Small intestine (tissue), 7 donors: ENCODE measurements at regions not wholly inside any gene's neighbourhood (a gene's known extent, or its start where the extent isn't known, plus 50 kb on each side); places are given as distances from the start of the nearest gene placed in this dataset.

Experiments used
- DNase-seq, 2 donors: peaks; one replicate each; pipeline versions ENCODE4 v3.0.0 to v3.0.0-alpha.2; 2013
- FAIRE-seq: peaks from 2 replicates; lab custom pipeline; 2012; peaks lifted over from hg19 to GRCh38; lab: Jason Lieb, UNC
- H3K27ac ChIP-seq, 3 donors: one replicate each; pipeline ENCODE4 v1.5.1; 2013; ENCODE audit warnings: low read length in 2 of 3, mild to moderate bottlenecking in 2 of 3, control low read depth in 1 of 3, inconsistent platforms in 1 of 3, low read depth in 1 of 3, moderate library complexity in 1 of 3
- H3K27me3 ChIP-seq, 3 donors: one replicate each; pipeline ENCODE4 v1.6.1; 2013; ENCODE audit warnings: low read length in 3 of 3, inconsistent platforms in 1 of 3; ENCODE audit not compliant: control insufficient read depth in 3 of 3, insufficient read depth in 3 of 3
- H3K36me3 ChIP-seq, 3 donors: one replicate each; pipeline ENCODE4 v1.6.1; 2013; ENCODE audit warnings: low read length in 3 of 3, inconsistent platforms in 1 of 3, low read depth in 1 of 3, mild to moderate bottlenecking in 1 of 3, moderate library complexity in 1 of 3; ENCODE audit not compliant: control insufficient read depth in 3 of 3, insufficient read depth in 2 of 3
- H3K4me1 ChIP-seq, 3 donors: one replicate each; pipeline ENCODE4 v1.6.1; 2013; ENCODE audit warnings: low read length in 2 of 3, inconsistent platforms in 1 of 3, low read depth in 1 of 3, mild to moderate bottlenecking in 1 of 3, moderate library complexity in 1 of 3; ENCODE audit not compliant: control insufficient read depth in 3 of 3, insufficient read depth in 2 of 3
- H3K4me3 ChIP-seq, 3 donors: one replicate each; pipeline ENCODE4 v1.5.1; 2013; ENCODE audit warnings: low read length in 3 of 3, control low read depth in 1 of 3, inconsistent platforms in 1 of 3, low read depth in 1 of 3, mild to moderate bottlenecking in 1 of 3, moderate library complexity in 1 of 3
- H3K9me3 ChIP-seq, 2 donors: one replicate each; pipeline ENCODE4 v1.6.1; 2013; ENCODE audit warnings: low read depth in 1 of 2, low read length in 1 of 2; ENCODE audit not compliant: control insufficient read depth in 2 of 2, insufficient read depth in 1 of 2
- WGBS, 3 donors: extraction: QIAGEN DNeasy Blood & Tissue Kit; methylation state at CpG; one replicate each; pipeline ENCODE4 v1.1.7; 2013; 5-methylcytosine and 5-hydroxymethylcytosine counted together
- donor health status: healthy with polysubstance abuse.
- donor health status: control.
- donor health status: control.
- donor health status: Bipolar disorder and iron deficiency.
- donor health status: healthy.

DNA sequence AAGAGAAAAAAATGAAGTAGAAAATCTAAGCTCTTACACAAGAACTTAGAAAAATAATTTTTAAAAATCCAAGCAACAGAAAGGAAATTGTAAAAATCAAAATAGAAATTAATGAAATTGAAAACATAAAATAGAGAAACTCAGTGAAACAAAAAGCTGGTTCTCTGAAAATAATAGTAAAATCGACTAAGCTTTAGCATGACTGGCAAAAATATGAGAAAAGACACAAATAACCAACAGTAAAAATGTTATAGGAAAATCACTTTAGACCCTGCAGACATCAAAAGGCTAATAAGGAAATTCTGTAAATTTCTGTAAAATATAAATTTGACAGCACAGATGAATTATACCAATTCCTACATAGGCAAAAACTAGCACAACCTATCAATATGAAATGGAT lies 768.9 kb upstream of the LRRTM1 start:
- WGBS, 3 donors: 37 to 80% (median 51%) methylated on average over 1 of the region's 1 CpG
- H3K27ac ChIP-seq: no peak overlapping the region
- FAIRE-seq: no peak

DNA sequence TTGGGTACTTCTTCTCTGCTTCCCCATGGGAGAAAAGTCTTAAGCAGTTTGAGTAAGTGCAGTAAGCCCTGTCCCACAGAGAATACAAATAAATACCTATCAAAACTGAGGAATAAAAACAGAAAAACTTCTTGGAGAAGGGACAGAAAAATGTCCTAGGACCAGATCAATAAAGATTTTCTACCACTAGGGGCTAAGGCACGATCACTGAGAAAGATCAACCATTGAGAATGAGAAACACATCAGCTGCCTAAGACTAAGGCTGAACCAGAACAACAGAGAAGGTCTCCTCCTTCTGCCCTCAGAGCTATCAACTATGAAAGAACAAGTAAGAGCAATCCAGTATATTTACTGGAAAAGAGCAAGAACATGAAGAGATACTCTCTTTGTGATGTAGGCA lies 763.6 kb upstream of the LRRTM1 start:
- Histone ChIP-seq H3K36me3 (no peaks in the 10 kb centered on the region), H3K4me3 (no peak overlapping the region), H3K4me1 (no peaks in the 10 kb centered on the region), H3K9me3 (peaks cover 0 to 5% of the 10 kb centered on the region in 2 donors), H3K27ac (no peak overlapping the region), H3K27me3 (no peaks in the 10 kb centered on the region)
- 38 to 71% (median 55%) methylated on average over 1 of the region's 1 CpG for WGBS, 3 donors
- FAIRE-seq: no peak
- DNase-seq: no peak

More for the DNA sequence above, 768.9 kb upstream of the LRRTM1 start:
- Histone ChIP-seq H3K36me3 (no peaks in the 10 kb centered on the region), H3K4me3 (no peak overlapping the region), H3K4me1 (no peaks in the 10 kb centered on the region), H3K27me3 (no peaks in the 10 kb centered on the region), H3K9me3 (peaks cover 0 to 2% of the 10 kb centered on the region in 2 donors)
- DNase-seq: no peak

DNA sequence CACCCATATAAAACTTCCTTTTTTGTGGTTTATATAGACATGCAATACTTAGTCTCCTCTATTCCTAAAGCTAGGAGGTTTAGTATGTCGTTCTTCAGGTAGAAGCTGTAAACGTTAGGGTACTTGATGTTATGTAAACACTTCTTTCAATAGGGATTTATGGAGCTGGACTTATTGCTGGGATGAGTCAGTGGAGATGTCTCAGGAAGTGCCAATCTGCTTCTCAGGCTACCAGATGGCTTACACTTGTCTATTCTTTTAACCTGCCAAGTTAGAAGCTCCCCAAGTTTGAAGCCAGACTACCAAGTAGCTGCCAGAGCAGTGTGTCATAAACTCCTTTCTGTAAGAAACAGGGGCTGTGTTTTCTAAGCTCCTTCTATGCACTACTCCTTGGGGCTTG lies 756.5 kb upstream of the LRRTM1 start:
- DNase-seq: no peak
- FAIRE-seq: no peak
- Histone ChIP-seq H3K27me3 (no peaks in the 10 kb centered on the region), H3K4me3 (no peak overlapping the region), H3K27ac (no peak overlapping the region), H3K4me1 (no peaks in the 10 kb centered on the region), H3K36me3 (no peaks in the 10 kb centered on the region), H3K9me3 (peaks cover 0 to under 1% of the 10 kb centered on the region in 2 donors)
- 30 to 42% (median 33%) methylated on average over 2 of the region's 2 CpGs for WGBS, 3 donors

DNA sequence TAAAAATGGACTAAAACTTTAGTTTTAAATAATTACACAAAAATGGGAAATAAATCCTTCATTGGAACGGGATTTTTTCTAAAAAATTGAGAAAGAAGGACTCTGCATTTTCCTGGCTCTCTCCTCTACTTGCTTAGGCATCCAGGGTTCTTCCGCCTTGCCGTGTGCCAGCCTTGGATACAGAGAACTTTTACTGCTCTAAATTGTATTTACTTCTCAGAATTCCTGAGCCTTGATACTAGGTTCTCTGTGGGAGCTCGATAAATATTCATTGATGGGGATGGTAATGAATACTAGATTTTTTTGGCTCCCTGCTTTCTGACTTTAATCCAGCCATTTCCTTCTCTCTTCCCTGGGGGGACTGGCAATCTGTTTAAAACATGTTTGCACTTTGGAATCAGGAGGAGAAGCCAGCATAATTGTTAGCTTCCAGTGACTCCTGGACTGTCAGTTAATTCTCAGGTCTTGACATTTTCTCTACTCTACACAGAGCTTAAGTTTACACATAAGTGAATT lies 746.1 kb upstream of the LRRTM1 start:
- WGBS, 3 donors: 36 to 44% (median 37%) methylated on average over 4 of the region's 4 CpGs

DNA sequence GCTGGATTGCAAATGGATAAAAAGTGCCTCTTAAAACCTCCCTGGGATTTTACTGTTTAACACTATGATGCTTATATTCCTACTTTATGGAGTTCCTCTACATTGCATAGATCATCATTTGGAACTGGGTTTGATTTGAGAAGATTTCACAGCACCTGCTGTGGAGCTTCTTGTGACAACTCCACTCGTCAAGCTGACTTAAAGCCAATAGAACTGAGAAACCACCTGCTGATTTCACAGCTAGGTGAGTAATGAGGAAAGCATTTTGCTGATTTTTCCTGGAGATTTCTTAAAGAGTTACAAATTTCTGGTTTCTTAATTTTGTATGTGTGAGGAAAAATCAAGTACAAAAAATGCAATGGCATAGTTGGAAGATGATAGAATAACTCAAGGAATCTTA lies 739.1 kb upstream of the LRRTM1 start:
- Histone ChIP-seq H3K4me3 (no peak overlapping the region), H3K9me3 (peaks cover 0 to 1% of the 10 kb centered on the region in 2 donors), H3K27me3 (no peaks in the 10 kb centered on the region), H3K36me3 (no peaks in the 10 kb centered on the region), H3K27ac (no peak overlapping the region), H3K4me1 (no peaks in the 10 kb centered on the region)
- no peak for DNase-seq
- 44 to 49% (median 48%) methylated on average over 1 of the region's 1 CpG for WGBS, 3 donors
- no peak for FAIRE-seq

More for the DNA sequence above, 746.1 kb upstream of the LRRTM1 start:
- H3K9me3 ChIP-seq: peaks cover 0 to 1% of the 10 kb centered on the region in 2 donors
- no peaks in the 10 kb centered on the region for H3K27me3 ChIP-seq
- H3K4me1 ChIP-seq: no peaks in the 10 kb centered on the region
- DNase-seq (no peak), FAIRE-seq (no peak)
- no peak overlapping the region for H3K27ac ChIP-seq
- no peaks in the 10 kb centered on the region for H3K36me3 ChIP-seq
- H3K4me3 ChIP-seq: no peak overlapping the region

DNA sequence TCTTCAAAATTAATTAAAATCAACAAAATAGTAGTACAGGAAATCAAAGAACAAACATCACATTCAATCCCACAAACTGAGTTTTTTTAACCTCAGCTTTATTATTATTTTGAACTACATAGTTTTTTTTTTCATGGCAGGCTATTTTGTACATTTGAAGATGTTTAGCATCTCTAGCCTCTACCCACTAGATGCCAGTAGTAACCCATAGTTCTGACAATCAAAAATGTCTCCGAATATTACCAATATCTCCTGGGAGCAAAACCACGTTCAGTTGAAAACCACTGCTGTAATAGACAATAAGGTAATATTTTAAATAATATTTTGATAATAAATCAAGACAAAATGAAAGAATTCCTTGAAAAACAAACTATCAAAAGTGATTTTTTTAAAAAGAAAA lies 702.6 kb upstream of the LRRTM1 start:
- Histone ChIP-seq H3K27me3 (no peaks in the 10 kb centered on the region), H3K27ac (no peak overlapping the region), H3K4me1 (no peaks in the 10 kb centered on the region), H3K36me3 (no peaks in the 10 kb centered on the region), H3K4me3 (no peak overlapping the region), H3K9me3 (peaks cover 0 to 12% of the 10 kb centered on the region in 2 donors)
- DNase-seq: no peak
- WGBS, 3 donors: 73 to 84% (median 78%) methylated on average over 2 of the region's 2 CpGs
- FAIRE-seq: no peak

DNA sequence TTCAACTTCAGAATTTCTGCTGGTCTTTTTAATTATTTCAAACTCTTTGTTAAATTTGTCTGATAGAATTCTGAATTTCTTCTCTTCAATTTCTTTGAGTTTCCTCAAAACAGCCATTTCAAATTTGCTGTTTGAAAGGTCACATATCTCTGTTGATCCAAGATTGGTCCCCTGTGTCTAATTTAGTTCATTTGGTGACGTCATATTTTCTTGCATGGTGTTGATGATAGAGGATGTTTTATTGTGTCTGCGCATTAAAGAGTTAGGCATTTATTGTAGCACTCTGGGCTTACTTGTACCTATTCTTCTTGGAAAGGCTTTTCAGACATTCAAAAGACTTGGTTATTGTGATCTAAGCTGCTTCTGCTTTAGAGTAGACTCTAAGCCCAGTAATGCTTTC lies 698.4 kb upstream of the LRRTM1 start:
- H3K27me3 ChIP-seq: no peaks in the 10 kb centered on the region
- no peak overlapping the region for H3K27ac ChIP-seq
- H3K4me3 ChIP-seq: no peak overlapping the region
- peaks cover 0 to 13% of the 10 kb centered on the region in 2 donors for H3K9me3 ChIP-seq
- DNase-seq (no peak), FAIRE-seq (no peak)
- H3K36me3 ChIP-seq: no peaks in the 10 kb centered on the region
- no peaks in the 10 kb centered on the region for H3K4me1 ChIP-seq
- 85 to 90% (median 85%) methylated on average over 2 of the region's 2 CpGs for WGBS, 3 donors

DNA sequence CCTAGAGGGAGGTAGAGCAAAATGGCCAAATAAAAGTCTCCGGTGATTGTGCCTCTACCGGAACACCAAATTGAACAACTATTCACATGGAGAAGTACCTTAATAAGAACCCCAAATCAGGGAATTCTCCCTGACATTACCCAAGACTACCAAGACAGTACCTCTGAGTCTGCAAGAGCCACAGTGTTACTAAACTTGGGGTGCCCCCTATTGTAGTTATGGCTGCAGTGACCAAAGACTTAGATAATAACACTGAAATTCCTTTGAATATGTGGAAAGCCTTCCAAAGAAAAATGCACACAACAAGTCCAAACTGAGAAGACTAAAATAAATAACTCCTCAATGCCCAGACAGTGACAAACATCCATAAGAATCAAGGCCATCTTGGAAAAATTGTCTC lies 682.9 kb upstream of the LRRTM1 start:
- Histone ChIP-seq H3K36me3 (no peaks in the 10 kb centered on the region), H3K4me3 (no peak overlapping the region), H3K27me3 (no peaks in the 10 kb centered on the region), H3K4me1 (no peaks in the 10 kb centered on the region), H3K9me3 (peaks cover 0 to 3% of the 10 kb centered on the region in 2 donors), H3K27ac (no peak overlapping the region)
- DNase-seq (no peak), FAIRE-seq (no peak)
- WGBS, 3 donors: 96 to 98% (median 98%) methylated on average over 2 of the region's 2 CpGs

DNA sequence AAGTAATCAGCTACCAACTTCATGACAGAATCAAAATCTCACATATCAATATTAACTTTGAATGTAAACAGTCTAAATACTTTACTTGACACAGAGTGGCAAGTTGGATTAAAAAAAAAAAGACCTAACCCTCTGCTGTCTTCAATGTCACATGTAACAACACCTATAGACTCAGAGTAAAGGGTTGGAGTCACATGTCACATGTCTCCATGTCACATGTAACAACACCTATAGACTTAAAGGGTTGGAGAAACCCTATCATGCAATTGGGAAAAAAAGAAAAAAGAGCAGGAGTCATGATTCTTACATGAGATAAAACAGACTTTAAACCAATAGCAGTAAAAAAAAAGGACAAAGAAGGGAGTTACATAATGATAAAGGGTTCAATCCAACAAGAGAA lies 665.3 kb upstream of the LRRTM1 start:
- no peak overlapping the region for H3K4me3 ChIP-seq
- no peak overlapping the region for H3K27ac ChIP-seq
- H3K4me1 ChIP-seq: no peaks in the 10 kb centered on the region
- DNase-seq (no peak), FAIRE-seq (no peak)
- H3K27me3 ChIP-seq: no peaks in the 10 kb centered on the region
- H3K36me3 ChIP-seq: no peaks in the 10 kb centered on the region
- peaks cover 0 to 20% of the 10 kb centered on the region in 2 donors for H3K9me3 ChIP-seq
